GM12878 (cell line): ENCODE measurements at regions not wholly inside any gene's neighbourhood (a gene's known extent, or its start where the extent isn't known, plus 50 kb on each side); places are given as distances from the start of the nearest gene placed in this dataset.

Source experiments
- ATF2 ChIP-seq: IDR thresholded peaks from 2 replicates; pipeline ENCODE4 v1.6.1; 2012; ENCODE audit warnings: low read length, inconsistent platforms
- FOS ChIP-seq: IDR thresholded peaks from 3 replicates; pipeline ENCODE4 v1.6.1; 2011; ENCODE audit warnings: borderline replicate concordance; ENCODE audit not compliant: insufficient read length; ENCODE audit errors: extremely low read depth
- MXI1 ChIP-seq: fragments of 150-350 bp; IDR thresholded peaks from 2 replicates; pipeline ENCODE4 v1.6.1; 2011; ENCODE audit warnings: low read depth, mild to moderate bottlenecking, inconsistent platforms, low read length, improper control_type of control experiment
- POLR2AphosphoS2 ChIP-seq: IDR thresholded peaks from 2 replicates; pipeline ENCODE4 v1.6.1; 2011; ENCODE audit warnings: low read depth, mild to moderate bottlenecking, low read length, improper control_type of control experiment, moderate library complexity
- POLR2AphosphoS5 ChIP-seq: IDR thresholded peaks from 2 replicates; pipeline ENCODE4 v1.6.1; 2011; ENCODE audit warnings: mild to moderate bottlenecking, low read length, inconsistent platforms
- TCF7 ChIP-seq: IDR thresholded peaks from 2 replicates; pipeline ENCODE4 v1.6.1; 2014; ENCODE audit warnings: antibody characterized with exemption, borderline replicate concordance
- ZZZ3 ChIP-seq: IDR thresholded peaks from 2 replicates; pipeline ENCODE4 v1.6.1; 2011; ENCODE audit warnings: low read depth; ENCODE audit not compliant: control insufficient read depth, insufficient read length

GRCh38 chr6:101181006-101181405, 212.5 kb upstream of the GRIK2 start:
- TF ChIP-seq POLR2AphosphoS2 (no peak), TCF7 (no peak), MXI1 (no peak), FOS (no peak), ATF2 (no peak), ZZZ3 (no peak), POLR2AphosphoS5 (no peak)
